Activated CD4-positive, alpha-beta memory T cell treated with anti-CD3 and anti-CD28 coated beads, Interleukin-2, amount 10 ng/mL, durations not matched to agents 7 days and 5 days (primary cell): ENCODE measurements at regions not wholly inside any gene's neighbourhood (a gene's known extent, or its start where the extent isn't known, plus 50 kb on each side); places are given as distances from the start of the nearest gene placed in this dataset.

Experiments used
- CTCF ChIA-PET: fragments of 350-600 bp; sonication (Branson Sonifier 250); formaldehyde crosslinking; loops from one replicate; lab custom pipeline; 2021; ENCODE audit warnings: antibody characterized with exemption, inconsistent platforms; lab: Charles Lee
- POLR2A ChIA-PET: fragments of 350-600 bp; sonication (Branson Sonifier 250); formaldehyde crosslinking; loops from one replicate; lab custom pipeline; 2021; ENCODE audit warnings: antibody characterized with exemption; lab: Charles Lee
- DNase-seq: peaks from one replicate; pipeline ENCODE4 v3.0.0-alpha.2; 2020
- H3K27ac Mint-ChIP-seq: one replicate; pipeline ENCODE4 v1.8.0; 2021; ENCODE audit warnings: mild to moderate bottlenecking, mixed read lengths
- H3K27me3 Mint-ChIP-seq: one replicate; pipeline ENCODE4 v1.8.0; 2021; ENCODE audit warnings: mixed read lengths
- H3K36me3 Mint-ChIP-seq: one replicate; pipeline ENCODE4 v1.8.0; 2021; ENCODE audit warnings: low read depth, mixed read lengths
- H3K4me1 Mint-ChIP-seq: one replicate; pipeline ENCODE4 v1.8.0; 2021; ENCODE audit warnings: mixed read lengths
- H3K4me3 Mint-ChIP-seq: one replicate; pipeline ENCODE4 v1.8.0; 2021; ENCODE audit warnings: mild to moderate bottlenecking, mixed read lengths
- H3K9me3 Mint-ChIP-seq: one replicate; pipeline ENCODE4 v1.8.0; 2021; ENCODE audit warnings: mixed read lengths

GRCh38 chr2:59308108-59308507 lies 1067.0 kb upstream of the FANCL start:
- CTCF ChIA-PET = no interaction called here
- Mint-ChIP-seq H3K4me3 (no peak overlapping the region), H3K9me3 (no peaks in the 10 kb centered on the region), H3K27me3 (no peaks in the 10 kb centered on the region), H3K36me3 (no peaks in the 10 kb centered on the region), H3K27ac (no peak overlapping the region), H3K4me1 (no peaks in the 10 kb centered on the region)
- POLR2A ChIA-PET = no interaction called here
- no peak for DNase-seq

- no peak overlapping the region for H3K4me3 Mint-ChIP-seq
- H3K9me3 Mint-ChIP-seq = no peaks in the 10 kb centered on the region
- no peaks in the 10 kb centered on the region for H3K27me3 Mint-ChIP-seq
- ChIA-PET CTCF (no interaction called here), POLR2A (no interaction called here)
- no peaks in the 10 kb centered on the region for H3K36me3 Mint-ChIP-seq
- no peaks in the 10 kb centered on the region for H3K4me1 Mint-ChIP-seq
- H3K27ac Mint-ChIP-seq = no peak overlapping the region
- DNase-seq = no peak
Observed at GRCh38 chr2:59307196-59307595, 1066.1 kb upstream of the FANCL start.

GRCh38 chr2:59303272-59303671 lies 1062.1 kb upstream of the FANCL start:
- Mint-ChIP-seq H3K36me3 (no peaks in the 10 kb centered on the region), H3K27ac (no peak overlapping the region), H3K4me1 (no peaks in the 10 kb centered on the region), H3K4me3 (no peak overlapping the region), H3K9me3 (no peaks in the 10 kb centered on the region), H3K27me3 (no peaks in the 10 kb centered on the region)
- POLR2A ChIA-PET = no interaction called here
- no peak for DNase-seq
- CTCF ChIA-PET = interaction anchor here (0.6 to 0.9 kb wide), 2 partner anchors 18 to 1247 kb away, joined by 3 read pairs; no protein-coding TSS in a partner anchor

- CTCF ChIA-PET = interaction anchor here (0.6 to 1.6 kb wide), 3 partner anchors 11 to 1247 kb away, joined by 3 to 5 read pairs (median 3); no protein-coding TSS in a partner anchor
- DNase-seq = no peak
- Mint-ChIP-seq H3K9me3 (no peaks in the 10 kb centered on the region), H3K4me3 (no peak overlapping the region), H3K27ac (no peak overlapping the region), H3K4me1 (no peaks in the 10 kb centered on the region), H3K27me3 (no peaks in the 10 kb centered on the region), H3K36me3 (no peaks in the 10 kb centered on the region)
- POLR2A ChIA-PET = no interaction called here
Observed at GRCh38 chr2:59302683-59303082, 1061.6 kb upstream of the FANCL start.

GRCh38 chr2:59301466-59302402 lies 1060.6 kb upstream of the FANCL start:
- ChIA-PET POLR2A (no interaction called here), CTCF (interaction anchor here (0.8 to 1.6 kb wide), 2 partner anchors 12 to 1276 kb away, joined by 3 to 5 read pairs; no protein-coding TSS in a partner anchor)
- Mint-ChIP-seq H3K27ac (no peak overlapping the region), H3K4me3 (no peak overlapping the region), H3K36me3 (no peaks in the 10 kb centered on the region), H3K4me1 (no peaks in the 10 kb centered on the region), H3K27me3 (no peaks in the 10 kb centered on the region), H3K9me3 (no peaks in the 10 kb centered on the region)
- DNase-seq = no peak

GRCh38 chr2:59297816-59298215 lies 1056.7 kb upstream of the FANCL start:
- Mint-ChIP-seq H3K4me1 (no peaks in the 10 kb centered on the region), H3K36me3 (no peaks in the 10 kb centered on the region), H3K27ac (no peak overlapping the region), H3K4me3 (no peak overlapping the region), H3K9me3 (no peaks in the 10 kb centered on the region), H3K27me3 (no peaks in the 10 kb centered on the region)
- DNase-seq = no peak
- ChIA-PET CTCF (no interaction called here), POLR2A (no interaction called here)

- no peaks in the 10 kb centered on the region for H3K27me3 Mint-ChIP-seq
- no peaks in the 10 kb centered on the region for H3K9me3 Mint-ChIP-seq
- no peak overlapping the region for H3K27ac Mint-ChIP-seq
- H3K4me1 Mint-ChIP-seq = no peaks in the 10 kb centered on the region
- POLR2A ChIA-PET = no interaction called here
- H3K4me3 Mint-ChIP-seq = no peak overlapping the region
- CTCF ChIA-PET = no interaction called here
- no peaks in the 10 kb centered on the region for H3K36me3 Mint-ChIP-seq
- DNase-seq = no peak
Observed at GRCh38 chr2:59296279-59296678, 1055.2 kb upstream of the FANCL start.

GRCh38 chr2:59295524-59296162 lies 1054.5 kb upstream of the FANCL start:
- no peaks in the 10 kb centered on the region for H3K9me3 Mint-ChIP-seq
- POLR2A ChIA-PET = no interaction called here
- no peak overlapping the region for H3K4me3 Mint-ChIP-seq
- no peak for DNase-seq
- CTCF ChIA-PET = no interaction called here
- no peaks in the 10 kb centered on the region for H3K4me1 Mint-ChIP-seq
- no peaks in the 10 kb centered on the region for H3K36me3 Mint-ChIP-seq
- no peak overlapping the region for H3K27ac Mint-ChIP-seq
- no peaks in the 10 kb centered on the region for H3K27me3 Mint-ChIP-seq

GRCh38 chr2:59288771-59289170 lies 1047.6 kb upstream of the FANCL start:
- no peaks in the 10 kb centered on the region for H3K27me3 Mint-ChIP-seq
- DNase-seq = no peak
- ChIA-PET CTCF (no interaction called here), POLR2A (no interaction called here)
- no peaks in the 10 kb centered on the region for H3K9me3 Mint-ChIP-seq
- H3K4me1 Mint-ChIP-seq = no peaks in the 10 kb centered on the region
- H3K27ac Mint-ChIP-seq = no peak overlapping the region
- no peak overlapping the region for H3K4me3 Mint-ChIP-seq
- H3K36me3 Mint-ChIP-seq = no peaks in the 10 kb centered on the region

- POLR2A ChIA-PET = no interaction called here
Observed at GRCh38 chr2:59282374-59283057, 1041.4 kb upstream of the FANCL start.

GRCh38 chr2:59277671-59278070 lies 1036.5 kb upstream of the FANCL start:
- Mint-ChIP-seq H3K27ac (no peak overlapping the region), H3K27me3 (no peaks in the 10 kb centered on the region), H3K36me3 (no peaks in the 10 kb centered on the region), H3K4me3 (no peak overlapping the region), H3K9me3 (peaks cover 2% of the 10 kb centered on the region), H3K4me1 (no peaks in the 10 kb centered on the region)
- POLR2A ChIA-PET = no interaction called here
- CTCF ChIA-PET = no interaction called here
- DNase-seq = no peak

More at GRCh38 chr2:59282374-59283057, 1041.4 kb upstream of the FANCL start:
- no peak for DNase-seq
- Mint-ChIP-seq H3K9me3 (peaks cover 2% of the 10 kb centered on the region), H3K27me3 (no peaks in the 10 kb centered on the region), H3K4me1 (no peaks in the 10 kb centered on the region), H3K4me3 (no peak overlapping the region), H3K36me3 (no peaks in the 10 kb centered on the region), H3K27ac (no peak overlapping the region)
- CTCF ChIA-PET = no interaction called here

GRCh38 chr2:59276917-59277316 lies 1035.8 kb upstream of the FANCL start:
- H3K4me1 Mint-ChIP-seq = no peaks in the 10 kb centered on the region
- no peak overlapping the region for H3K27ac Mint-ChIP-seq
- no peak overlapping the region for H3K4me3 Mint-ChIP-seq
- H3K36me3 Mint-ChIP-seq = no peaks in the 10 kb centered on the region
- no peaks in the 10 kb centered on the region for H3K27me3 Mint-ChIP-seq
- H3K9me3 Mint-ChIP-seq = peaks cover 2% of the 10 kb centered on the region
- CTCF ChIA-PET = no interaction called here
- no peak for DNase-seq
- POLR2A ChIA-PET = no interaction called here

GRCh38 chr2:59276033-59276432 lies 1034.9 kb upstream of the FANCL start:
- Mint-ChIP-seq H3K27me3 (no peaks in the 10 kb centered on the region), H3K36me3 (no peaks in the 10 kb centered on the region), H3K4me1 (no peaks in the 10 kb centered on the region), H3K4me3 (no peak overlapping the region), H3K27ac (no peak overlapping the region), H3K9me3 (peaks cover 2% of the 10 kb centered on the region)
- POLR2A ChIA-PET = no interaction called here
- no peak for DNase-seq
- CTCF ChIA-PET = no interaction called here
